ENCODE measurements at regions not wholly inside any gene's neighbourhood (a gene's known extent, or its start where the extent isn't known, plus 50 kb on each side); places are given as distances from the start of the nearest gene placed in this dataset.

DNA sequence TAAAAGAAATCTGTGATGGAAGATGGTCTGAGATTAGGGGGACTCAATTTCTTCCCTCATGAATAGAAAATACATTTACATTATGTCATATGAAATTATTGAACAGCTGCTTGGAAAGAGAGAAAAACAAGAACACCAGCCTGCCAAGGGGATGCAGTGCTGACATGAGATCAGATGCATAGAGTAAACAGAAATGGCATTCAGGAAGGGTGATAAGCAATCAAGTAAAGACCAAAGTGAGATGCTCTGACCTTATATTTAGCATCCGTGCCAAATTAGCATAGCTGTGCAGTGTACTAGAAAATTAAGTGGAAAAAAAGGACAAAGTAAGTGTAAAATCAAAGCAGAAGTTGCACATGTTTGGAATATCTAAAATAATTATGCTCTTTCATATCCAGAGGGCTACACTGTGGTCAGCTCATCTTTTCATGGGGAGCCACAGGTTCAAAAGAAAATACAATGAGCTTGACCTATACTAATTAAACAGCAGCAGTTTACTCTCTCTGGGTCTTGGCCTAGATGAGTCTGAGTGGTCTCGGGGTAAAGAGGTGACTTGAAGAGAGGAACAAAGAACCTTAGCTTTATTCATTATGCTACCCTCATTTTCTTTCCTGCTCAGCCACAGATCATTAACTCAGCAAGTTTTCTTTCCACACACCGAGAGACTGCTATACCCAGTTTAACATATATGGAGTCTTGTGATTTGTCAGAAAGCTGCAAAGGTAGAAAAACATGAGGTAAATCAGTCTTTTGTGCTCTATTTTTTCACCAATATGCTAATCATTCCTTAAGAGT is 359.4 kb upstream of the FOXG1 start:
- DNase-seq = no peak

DNA sequence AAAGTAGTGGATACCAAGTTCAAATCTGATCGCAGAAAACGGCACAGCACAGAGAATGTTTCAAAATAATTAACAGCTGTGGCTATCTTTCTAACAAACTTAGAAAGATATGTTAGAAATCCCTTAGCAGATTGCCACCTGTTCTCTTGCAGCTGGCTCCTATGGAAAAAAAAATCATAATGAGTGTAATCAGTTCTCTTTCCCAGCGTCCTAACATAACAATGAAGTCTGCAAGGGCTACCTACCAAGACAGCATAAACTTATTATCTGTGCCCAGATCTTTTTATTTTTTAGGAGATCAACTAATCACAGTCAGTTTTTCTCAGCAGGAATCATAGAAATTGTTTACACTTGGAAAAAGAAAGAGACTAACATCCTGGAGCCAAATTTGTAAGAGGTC is 358.6 kb upstream of the FOXG1 start:
- no peak for DNase-seq

DNA sequence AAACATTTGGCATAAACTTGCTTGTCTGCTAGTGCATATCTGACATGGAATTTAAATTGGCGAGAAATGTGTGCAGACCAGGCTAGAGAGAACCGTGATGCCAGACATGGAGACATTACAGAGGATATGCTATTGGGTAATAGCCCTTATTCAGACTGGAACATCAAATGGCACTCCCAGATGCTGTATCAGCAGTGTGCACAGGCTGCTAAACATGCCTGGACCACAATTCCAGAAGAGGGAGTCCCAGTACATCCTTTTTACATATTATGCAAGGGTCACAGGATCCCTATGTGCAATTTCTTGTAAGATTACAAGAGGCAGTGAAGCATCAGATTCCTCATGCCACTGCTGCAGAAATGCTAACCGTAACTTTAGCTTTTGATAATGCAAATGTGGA is 354.5 kb upstream of the FOXG1 start:
- no peak for DNase-seq

DNA sequence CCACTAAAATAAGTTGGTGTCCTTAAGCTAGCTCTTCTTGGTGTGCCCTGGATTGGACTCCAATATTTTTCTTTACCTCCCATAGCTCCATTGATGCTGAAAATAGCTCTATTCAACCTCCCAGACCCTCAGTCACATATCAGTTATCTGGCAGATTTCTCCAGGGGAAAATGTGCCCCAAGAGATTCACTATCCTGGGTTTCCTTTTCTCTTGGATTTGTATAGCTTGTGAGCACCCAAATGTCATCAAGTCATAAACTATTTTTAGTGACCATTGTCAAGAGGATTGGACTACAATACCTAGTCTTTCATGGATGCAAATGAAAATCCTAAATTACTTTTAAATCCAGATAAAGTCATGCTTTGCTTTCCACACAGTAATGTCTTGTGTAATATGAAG is 339.6 kb upstream of the FOXG1 start:
- DNase-seq = no peak

DNA sequence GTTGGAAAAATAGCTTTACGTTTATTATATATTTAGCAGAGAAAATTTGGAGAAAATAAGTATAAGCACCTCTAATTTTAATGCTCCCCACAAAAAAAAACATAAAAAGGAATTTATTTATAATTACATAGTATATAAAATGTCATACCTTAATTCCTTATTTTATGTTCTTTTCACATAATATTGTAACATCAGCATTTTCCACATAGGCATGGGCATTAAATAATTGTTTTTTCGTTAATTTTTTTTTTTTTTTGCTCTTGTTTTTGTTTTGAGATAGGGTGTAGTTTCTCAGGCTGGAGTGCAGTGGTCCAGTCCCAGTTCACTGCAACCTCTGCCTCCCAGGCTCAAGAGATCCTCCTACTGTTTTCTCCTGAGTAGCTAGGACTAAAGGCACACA is 329.8 kb upstream of the FOXG1 start:
- DNase-seq = no peak

DNA sequence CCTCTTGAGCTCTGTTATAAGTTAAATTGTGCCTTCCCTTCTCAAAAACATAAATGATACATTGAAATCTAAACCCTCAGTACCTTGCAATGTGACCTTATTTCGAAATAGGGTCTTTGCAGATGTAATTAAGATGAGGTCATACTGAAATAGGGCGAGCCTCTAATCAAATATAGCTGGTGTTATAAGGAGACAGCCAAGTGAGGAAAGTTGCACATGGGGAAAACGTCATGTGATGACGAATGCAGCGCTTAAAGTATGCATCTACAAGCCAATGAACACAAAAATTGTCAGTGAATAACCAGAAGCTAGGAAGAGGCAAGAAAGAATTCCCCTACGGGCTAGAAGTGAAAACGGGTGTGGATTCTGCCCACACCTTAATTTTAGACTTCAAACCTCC is 305.2 kb upstream of the FOXG1 start:
- DNase-seq = no peak

DNA sequence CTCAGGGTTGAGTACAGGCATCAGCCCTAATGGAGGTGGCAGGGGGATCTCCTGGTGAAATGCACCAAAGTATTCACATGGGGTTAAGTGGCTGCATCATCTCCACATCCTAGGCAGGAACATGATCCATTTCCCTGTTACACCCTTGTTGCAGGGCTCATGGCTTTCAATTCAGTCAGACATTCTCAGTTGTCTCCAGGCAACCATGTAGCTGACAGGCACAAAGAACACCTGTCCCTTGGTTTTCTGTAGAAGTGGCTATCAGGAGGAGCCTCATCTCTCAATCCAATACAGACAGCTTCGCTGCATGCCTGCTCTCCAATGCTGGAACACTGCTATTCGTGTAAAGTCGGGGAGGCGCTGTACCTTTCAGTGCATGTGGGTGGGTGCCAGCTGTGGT is 299.0 kb upstream of the FOXG1 start:
- DNase-seq = no peak

DNA sequence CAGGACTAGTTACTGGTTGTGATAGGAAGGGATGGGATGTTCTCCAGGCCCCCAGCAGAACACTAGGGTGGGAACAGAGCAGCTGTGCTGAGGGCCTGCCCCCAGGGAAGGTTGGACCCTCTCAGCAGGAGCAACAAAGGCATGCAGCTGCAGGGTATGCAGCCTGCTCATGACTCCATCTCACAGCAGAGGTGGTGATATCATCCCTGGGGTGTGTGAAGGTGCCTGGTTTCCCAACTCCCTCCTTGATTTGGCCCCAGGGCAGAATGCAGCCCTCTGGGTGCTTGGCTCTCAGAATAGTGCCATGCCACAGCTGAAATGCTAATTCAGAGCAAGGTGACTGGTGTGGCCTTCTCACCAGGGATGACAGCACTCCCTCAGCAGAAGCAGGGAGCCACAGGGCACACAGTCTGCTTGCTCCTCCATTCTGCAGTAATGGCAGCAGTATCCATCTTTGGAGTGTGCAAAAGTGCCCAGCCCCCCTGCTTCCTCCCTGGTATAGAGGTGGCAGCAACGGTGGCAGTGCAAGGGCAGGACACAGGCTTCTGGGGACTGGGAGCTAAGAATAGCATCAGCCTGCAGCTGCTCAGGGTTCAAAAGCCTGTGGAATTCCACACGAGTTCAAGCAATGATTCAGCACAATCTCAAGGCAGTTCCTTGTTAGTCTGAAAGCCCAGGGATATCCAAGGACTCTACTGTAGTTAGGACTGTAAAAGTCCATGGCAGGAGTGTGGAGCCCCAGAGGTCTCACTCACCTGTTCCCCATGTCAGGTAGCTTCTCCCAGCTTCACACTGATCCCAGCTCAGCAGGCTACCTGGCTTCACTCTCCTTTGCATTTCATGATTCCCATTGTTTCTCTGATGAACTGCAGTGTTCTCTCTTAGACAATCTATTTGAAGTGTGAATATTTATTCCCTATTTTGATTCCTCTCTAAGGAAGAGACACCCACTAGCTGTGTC is 298.1 kb upstream of the FOXG1 start:
- no peak for DNase-seq

DNA sequence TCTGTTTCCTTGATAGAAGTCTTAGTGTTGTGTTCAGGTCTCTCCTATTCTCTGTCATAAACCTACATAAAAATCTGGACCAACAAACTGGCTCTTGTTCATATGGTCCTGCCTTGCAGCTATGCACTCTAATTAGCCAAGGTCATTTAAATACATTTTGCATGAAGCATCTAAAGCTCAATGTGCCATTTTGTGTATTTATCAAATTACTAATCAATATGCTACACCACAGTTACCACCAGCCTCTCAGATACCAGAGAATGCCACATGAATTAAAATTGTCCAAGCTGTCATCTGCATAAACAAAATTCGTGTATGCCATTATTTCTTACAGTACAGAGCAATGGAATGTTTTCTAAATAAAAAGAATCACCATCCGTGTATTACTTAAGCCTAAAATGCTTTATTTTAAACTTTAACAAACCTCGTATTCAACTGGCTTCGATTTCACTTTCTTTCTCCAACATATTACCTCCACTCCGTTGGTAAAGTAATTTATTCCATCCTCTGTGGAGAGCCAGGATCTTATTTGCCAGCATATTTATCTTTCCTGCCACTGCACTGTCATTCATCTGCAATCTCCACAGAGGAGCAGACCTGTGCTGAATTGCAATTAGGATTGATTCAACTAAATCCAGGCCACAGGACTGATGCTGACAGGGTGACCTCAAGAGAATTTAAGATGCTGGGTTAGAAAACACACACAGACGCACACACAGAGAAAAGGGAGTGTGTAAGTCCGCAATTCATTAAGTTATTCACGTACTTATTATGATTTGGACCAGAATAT is 284.1 kb upstream of the FOXG1 start:
- DNase-seq = no peak

DNA sequence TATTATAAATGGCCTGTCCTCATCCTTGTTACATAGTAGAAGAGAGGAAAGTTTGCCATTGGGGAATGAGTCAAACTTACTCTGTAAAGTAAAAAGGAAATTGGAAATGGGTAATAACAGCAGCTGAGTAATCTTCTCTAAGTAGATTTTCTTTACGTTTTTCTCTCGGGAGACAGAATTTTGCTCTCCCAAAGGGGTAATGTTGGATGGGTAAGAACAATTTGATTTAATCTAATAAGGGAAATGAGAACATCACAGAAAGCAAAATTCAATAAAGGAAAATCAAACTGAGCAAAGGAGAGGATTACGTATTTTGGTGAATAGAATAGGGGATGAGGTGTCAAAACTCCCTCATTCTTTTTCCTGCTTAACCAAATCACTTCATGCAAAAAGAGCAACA is 283.1 kb upstream of the FOXG1 start:
- DNase-seq = no peak

DNA sequence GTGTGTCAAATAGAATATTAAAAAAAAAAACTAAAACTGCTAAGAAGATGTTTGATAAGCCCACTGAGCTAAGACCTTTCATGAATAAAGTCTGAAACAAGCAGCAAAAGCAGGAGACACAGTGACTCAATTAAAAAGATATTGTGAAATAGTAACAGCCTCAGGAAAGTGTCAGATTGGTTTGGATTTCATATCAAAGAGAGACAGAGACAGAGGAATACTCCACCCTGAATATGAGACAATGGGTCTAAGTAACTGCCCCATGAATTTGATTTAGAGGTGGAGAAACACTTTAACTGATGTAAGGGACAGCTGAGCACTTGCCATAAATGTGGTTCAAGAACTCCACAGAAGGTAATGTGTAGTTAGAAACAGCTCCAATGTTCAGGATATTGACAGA is 277.9 kb upstream of the FOXG1 start:
- DNase-seq = no peak

DNA sequence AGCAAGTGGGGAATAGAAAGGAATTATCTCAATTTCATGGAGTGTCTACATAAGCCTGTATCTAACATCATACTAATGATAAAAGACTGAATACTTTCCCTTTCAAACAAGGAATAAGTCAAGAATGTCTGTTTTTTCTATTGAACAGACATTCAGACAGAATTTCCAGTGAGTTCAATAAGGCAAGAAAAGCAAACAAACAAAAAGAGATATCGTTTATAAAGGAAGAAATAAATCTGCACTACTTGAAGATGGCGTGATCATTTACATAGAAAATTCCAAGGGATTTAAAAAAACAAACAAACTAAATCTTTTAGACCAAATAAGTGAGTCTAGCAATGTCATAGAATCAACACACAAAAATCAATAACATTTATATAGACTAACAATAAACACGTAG is 273.1 kb upstream of the FOXG1 start:
- DNase-seq = no peak

DNA sequence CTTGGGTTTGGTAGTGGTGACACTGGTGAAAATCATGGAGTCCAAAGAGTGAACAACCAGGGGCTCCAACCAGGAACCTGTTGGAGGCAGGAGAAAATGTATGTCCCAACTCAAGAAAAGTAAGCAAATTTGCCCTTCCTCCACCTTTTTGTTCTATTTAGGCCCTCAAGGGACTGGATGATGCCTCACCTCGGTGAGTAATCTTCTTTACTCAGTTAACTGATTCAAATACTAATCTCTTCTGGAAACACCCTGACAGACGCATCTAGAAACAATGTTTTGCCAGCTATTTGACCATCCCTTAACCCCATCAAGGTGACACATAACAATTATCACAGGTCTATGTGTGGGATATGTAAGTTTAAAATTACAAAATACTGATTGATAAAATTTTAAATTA is 272.4 kb upstream of the FOXG1 start:
- no peak for DNase-seq

DNA sequence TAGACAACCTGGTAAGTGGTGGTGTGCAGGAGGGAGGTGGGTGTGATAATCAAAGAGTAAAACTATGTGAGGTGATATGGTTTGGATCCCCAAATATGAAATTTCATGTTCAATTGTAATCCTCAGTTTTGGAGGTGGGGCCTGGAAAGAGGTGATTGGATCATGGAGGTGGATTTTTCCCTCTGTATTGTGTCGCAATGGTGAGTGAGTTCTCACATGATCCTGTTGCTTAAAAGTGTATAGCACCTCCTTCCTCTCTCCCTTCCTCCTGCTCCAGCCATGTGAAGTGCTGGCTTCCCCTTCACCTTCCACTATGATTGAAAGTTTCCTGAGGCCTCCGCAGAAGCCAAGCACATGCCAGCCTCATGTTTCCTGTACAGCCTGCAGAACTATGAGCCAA is 270.2 kb upstream of the FOXG1 start:
- no peak for DNase-seq

DNA sequence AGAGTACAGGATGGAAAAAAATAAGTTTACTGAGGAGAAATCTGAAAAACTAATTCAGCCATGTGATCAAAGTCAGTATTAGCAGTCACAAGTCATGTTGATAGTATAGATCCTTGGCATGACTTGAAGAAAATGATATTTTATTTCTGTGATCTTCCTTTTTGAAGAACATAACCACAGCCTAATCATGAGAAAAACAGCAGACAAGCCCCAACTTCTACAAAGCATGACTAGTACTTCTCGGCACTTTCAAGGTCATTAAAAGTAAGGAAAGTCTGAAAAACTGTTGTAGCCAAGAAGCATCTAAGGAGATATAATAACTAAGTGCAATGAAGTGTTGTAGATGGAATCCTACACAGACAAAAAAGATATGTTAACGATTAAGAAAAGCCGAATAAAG is 264.1 kb upstream of the FOXG1 start:
- no peak for DNase-seq

DNA sequence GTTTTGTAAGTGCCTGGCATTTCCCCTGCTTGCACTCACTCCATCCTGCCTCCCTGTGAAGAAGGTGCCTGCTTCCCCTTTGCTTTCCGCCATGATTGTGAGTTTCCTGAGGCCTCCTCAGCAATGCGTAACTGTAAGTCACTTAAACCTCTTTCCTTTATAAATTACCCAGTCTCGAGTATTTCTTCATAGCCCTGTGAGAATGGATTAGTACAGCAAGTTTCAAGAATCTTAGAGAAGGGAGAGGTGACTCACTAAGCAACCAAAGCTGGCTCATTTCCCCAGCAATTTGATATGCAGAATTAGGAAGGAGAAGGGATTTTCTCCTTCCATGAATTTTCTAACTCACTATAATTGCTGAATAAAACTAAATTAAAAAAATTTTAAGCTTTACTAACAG is 251.0 kb upstream of the FOXG1 start:
- DNase-seq = no peak

DNA sequence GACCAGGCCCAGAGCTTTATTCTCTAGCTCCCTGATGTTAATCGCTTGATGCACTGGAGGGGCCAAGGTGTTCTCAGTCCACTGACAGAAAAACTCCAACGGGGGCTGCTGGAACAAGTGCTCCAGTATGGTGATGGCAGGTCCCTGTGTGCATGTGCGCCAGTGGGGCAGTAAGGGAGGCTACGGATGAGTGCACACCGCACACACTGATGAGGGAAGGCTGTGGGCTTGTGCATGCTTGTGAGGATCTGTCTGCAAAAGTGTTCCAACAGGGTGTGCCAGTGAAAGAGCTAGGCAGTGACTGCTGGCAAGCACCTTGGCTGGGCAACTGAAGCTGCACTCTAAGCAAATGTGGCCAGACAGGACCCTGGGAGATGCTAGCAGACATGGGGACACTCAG is 229.7 kb upstream of the FOXG1 start:
- no peak for DNase-seq

DNA sequence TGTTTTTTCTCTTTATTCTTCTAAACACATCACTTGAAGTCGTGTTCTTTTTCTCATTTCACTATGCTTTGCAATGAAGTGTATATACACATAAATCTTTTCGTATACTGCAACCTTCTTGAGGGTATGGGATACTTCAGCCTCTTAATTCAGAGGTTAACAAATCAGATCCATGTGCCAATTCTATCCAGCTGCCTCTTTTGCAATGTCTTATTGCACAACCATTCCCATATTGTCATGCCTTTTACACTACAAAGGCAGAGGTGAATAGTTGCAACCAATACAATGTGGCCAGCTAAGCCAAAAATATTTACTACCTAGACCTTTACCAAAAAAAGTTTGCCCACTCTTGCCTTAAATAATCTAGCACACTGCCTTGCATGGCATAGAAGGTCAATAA is 224.5 kb upstream of the FOXG1 start:
- no peak for DNase-seq

DNA sequence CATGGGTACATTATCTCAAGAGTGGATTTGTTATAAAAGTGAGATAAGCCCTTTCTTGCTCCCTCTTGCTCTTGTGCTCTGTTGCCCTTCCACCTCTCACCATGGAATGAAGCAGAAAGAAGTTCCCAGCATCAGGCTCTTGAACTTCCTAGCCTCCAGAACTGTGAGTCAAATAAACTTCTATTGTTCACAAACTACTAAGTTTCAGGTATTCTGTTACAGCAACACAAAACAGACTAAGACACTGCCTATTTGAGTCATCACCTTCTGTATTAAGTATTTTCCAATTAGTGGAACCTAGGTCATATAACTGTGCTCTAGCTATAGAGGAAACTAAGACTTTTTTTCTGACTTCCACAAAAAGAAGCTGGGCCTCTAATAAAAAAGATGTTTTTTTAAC is 201.2 kb upstream of the FOXG1 start:
- no peak for DNase-seq

DNA sequence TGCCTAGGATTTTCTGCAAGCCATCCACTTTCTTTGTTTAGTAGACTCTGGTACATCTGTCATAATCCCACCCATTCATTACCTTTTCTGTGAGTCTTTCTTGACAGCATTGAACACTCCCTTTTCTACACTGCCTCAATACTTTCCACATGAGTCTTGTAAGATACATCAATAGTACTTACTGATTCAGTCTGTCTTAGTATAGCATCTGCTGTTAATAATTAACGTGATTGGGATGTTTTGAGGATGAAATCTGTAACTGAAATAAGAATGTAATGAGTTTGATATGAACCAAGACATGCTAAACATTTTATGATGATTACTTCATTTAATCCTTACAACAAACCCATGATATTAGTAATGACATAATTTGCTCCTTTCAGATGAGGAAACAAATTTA is 196.2 kb upstream of the FOXG1 start:
- DNase-seq = no peak

DNA sequence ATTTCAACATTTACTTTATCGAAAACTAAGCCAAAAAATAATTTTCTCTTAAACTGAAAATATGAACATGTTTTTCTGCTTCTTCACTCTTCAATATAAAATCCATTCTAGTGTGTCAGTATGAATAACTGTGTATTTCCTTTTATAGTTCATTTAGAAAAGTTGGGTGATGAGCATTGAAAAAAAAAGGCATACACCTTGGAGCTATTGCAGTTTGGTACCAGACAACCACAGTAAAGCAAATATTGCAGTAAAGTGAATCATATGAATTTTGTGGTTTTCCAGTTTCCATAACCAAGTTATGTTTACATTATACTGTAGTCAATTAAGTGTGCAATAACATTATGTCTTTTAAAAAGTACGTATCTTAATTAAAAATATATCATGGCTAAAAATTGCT is 195.0 kb upstream of the FOXG1 start:
- DNase-seq = no peak

DNA sequence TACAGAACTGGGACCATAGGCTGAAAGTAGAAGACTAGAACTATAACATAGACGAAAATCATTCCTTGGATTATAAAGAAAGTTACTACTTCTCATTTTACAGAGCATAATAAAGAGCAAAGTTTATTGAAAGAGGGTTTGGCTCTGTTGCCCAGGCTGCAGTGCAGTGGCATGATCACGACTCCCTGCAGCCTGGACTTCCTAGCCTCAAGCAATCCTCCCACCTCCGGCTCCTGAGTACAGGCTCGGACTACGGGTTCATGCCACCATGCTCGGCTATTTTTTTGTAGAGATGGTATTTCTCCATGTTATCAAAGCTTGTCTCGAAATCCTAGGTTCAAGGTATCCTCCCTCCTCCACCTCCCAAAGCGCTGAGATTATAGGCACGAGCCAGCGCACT is 190.1 kb upstream of the FOXG1 start:
- DNase-seq = no peak

DNA sequence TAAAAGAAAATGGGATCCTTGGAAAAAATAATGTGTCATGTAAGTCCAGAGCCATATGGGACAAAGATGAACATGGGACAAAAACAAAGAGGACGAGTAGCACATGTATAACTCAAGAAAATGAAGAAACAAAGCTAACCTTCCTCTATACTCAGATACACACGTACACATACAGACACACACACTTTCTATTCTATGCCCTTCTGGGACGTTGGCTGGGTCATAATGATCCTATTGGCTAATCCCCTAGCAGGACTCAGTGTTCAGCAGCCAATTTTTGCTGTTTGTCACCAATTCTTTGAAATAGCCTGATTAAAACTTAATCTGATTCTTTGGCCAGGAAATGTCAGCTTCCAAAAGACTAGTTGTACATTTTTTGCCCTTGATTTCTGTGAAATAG is 189.4 kb upstream of the FOXG1 start:
- no peak for DNase-seq

DNA sequence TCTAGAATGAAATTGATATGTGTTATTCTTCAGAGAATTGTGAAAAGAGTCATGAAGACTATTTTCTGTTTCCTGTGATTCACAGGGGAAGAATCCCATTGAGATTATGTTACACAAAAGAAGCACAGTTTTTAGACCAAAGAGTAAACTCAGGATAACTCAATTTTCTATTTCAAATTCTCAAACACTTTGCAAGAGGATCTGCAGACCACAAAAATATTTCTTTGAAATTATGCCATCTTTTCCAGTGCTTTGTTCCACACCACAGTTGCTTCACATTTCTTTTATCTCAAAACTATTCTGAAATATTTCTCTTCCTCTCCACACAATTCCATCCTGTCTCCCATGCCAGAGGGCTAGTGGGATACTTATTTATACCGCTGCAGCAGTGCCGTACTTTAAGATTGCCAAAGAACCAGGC is 188.9 kb upstream of the FOXG1 start:
- no peak for DNase-seq
